Hepatocyte (in vitro differentiated cells): ENCODE measurements at regions not wholly inside any gene's neighbourhood (a gene's known extent, or its start where the extent isn't known, plus 50 kb on each side); places are given as distances from the start of the nearest gene placed in this dataset.

ENCODE experiments used
- CTCF ChIP-seq: fragments of 200-600 bp; sonication (generic); IDR thresholded peaks from 2 replicates; pipeline ENCODE4 v1.5.1; 2016; ENCODE audit warnings: antibody characterized with exemption, mild to moderate bottlenecking; ENCODE audit not compliant: poor library complexity
- EZH2 ChIP-seq: fragments of 200-600 bp; sonication (generic); IDR thresholded peaks from 2 replicates; pipeline ENCODE4 v1.6.1; 2016; ENCODE audit warnings: antibody characterized with exemption, mild to moderate bottlenecking, borderline replicate concordance
- EZH2phosphoT487 ChIP-seq: fragments of 200-600 bp; sonication (generic); IDR thresholded peaks from one replicate; pipeline ENCODE4 v1.6.1; 2018; ENCODE audit warnings: antibody characterized with exemption, mild to moderate bottlenecking, low read depth, moderate library complexity; ENCODE audit not compliant: unreplicated experiment, severe bottlenecking

GRCh38 chr1:199875856-199876255 is 151.7 kb upstream of the NR5A2 start:
- TF ChIP-seq CTCF (no peak), EZH2 (no peak), EZH2phosphoT487 (no peak)
